Esophagus muscularis mucosa (tissue), 3 donors: ENCODE measurements at regions not wholly inside any gene's neighbourhood (a gene's known extent, or its start where the extent isn't known, plus 50 kb on each side); places are given as distances from the start of the nearest gene placed in this dataset.

Experiments
- CTCF ChIP-seq, 3 experiments: fragments of 200-600 bp in 2 of 3; fragments of 450-650 bp in 1 of 3; sonication (generic) in 2 of 3; IDR thresholded peaks; one replicate each; pipeline ENCODE4 v1.5.1; 2017 to 2019; ENCODE audit warnings: antibody characterized with exemption in 3 of 3, mild to moderate bottlenecking in 2 of 3, moderate library complexity in 1 of 3
- POLR2AphosphoS5 ChIP-seq, 2 donors: sonication (generic); formaldehyde crosslinking; IDR thresholded peaks; one replicate each; pipeline ENCODE4 v1.6.1; 2017; ENCODE audit warnings: antibody characterized with exemption in 2 of 2

- TF ChIP-seq POLR2AphosphoS5 (IDR thresholded peaks at IDR 0.05) = no peak
- TF ChIP-seq CTCF (IDR thresholded peaks at IDR 0.05) = no peak
Measured at GRCh38 chr9:1871626-1872419, 143.3 kb upstream of the SMARCA2 start.
